ENCODE measurements at regions not wholly inside any gene's neighbourhood (a gene's known extent, or its start where the extent isn't known, plus 50 kb on each side); places are given as distances from the start of the nearest gene placed in this dataset.

DNA sequence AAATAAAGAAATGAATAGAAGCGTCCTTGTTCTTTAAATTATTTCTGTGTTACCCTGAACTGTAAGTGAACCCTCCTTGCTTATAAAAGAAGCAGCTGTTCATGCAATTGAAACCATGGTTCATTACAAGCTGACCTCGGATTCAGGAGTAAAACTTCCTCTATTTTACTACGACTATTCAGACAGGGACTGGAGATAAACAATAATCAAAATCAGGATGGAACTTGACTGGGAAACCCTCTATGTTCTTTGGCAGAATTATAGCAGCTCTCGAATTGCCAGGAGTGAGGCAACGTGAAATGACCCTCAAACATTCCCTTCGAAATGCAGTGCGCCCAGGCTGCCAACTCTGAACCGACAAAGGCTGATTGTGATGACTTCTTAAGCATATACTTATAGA lies 172.1 kb downstream of the CYP26A1 start:
- Histone ChIP-seq H3K79me2 (ENCODE audit: insufficient read depth, low read length) (no peaks in the 10 kb centered on the region), H3K9ac (ENCODE audit: low read depth, low read length, poor library complexity, severe bottlenecking) (no peak overlapping the region), H3F3A (ENCODE audit: low read depth) (no peaks in the 10 kb centered on the region), H3K4me3 (ENCODE audit: low read length, poor library complexity, severe bottlenecking) (no peak overlapping the region), H3K9me3 (ENCODE audit: insufficient read depth, low read depth, low read length) (no peaks in the 10 kb centered on the region), H3K4me1 (ENCODE audit: insufficient read depth, low read length, poor library complexity, severe bottlenecking) (no peaks in the 10 kb centered on the region), H3K4me2 (ENCODE audit: low read depth, low read length, poor library complexity, severe bottlenecking) (no peak overlapping the region), H3K36me3 (ENCODE audit: insufficient read depth, low read length) (no peaks in the 10 kb centered on the region), H4K20me1 (ENCODE audit: insufficient read depth, low read length, poor library complexity, severe bottlenecking) (no peaks in the 10 kb centered on the region), H2AFZ (ENCODE audit: low read length) (no peak overlapping the region), H3K9me2 (replicated peaks; ENCODE audit: low read depth, low read length) (no peaks in the 10 kb centered on the region), H3K27me3 (ENCODE audit: insufficient read depth, low read length, poor library complexity, severe bottlenecking) (no peaks in the 10 kb centered on the region)
- TF ChIP-seq, protein P1, sequence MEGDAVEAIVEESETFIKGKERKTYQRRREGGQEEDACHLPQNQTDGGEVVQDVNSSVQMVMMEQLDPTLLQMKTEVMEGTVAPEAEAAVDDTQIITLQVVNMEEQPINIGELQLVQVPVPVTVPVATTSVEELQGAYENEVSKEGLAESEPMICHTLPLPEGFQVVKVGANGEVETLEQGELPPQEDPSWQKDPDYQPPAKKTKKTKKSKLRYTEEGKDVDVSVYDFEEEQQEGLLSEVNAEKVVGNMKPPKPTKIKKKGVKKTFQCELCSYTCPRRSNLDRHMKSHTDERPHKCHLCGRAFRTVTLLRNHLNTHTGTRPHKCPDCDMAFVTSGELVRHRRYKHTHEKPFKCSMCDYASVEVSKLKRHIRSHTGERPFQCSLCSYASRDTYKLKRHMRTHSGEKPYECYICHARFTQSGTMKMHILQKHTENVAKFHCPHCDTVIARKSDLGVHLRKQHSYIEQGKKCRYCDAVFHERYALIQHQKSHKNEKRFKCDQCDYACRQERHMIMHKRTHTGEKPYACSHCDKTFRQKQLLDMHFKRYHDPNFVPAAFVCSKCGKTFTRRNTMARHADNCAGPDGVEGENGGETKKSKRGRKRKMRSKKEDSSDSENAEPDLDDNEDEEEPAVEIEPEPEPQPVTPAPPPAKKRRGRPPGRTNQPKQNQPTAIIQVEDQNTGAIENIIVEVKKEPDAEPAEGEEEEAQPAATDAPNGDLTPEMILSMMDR (conservative IDR thresholded peaks at IDR 0.05; ENCODE audit: low read length) = no peak
- no peak for TF ChIP-seq EZH2phosphoT487 (IDR thresholded peaks at IDR 0.05; ENCODE audit: borderline replicate concordance)

DNA sequence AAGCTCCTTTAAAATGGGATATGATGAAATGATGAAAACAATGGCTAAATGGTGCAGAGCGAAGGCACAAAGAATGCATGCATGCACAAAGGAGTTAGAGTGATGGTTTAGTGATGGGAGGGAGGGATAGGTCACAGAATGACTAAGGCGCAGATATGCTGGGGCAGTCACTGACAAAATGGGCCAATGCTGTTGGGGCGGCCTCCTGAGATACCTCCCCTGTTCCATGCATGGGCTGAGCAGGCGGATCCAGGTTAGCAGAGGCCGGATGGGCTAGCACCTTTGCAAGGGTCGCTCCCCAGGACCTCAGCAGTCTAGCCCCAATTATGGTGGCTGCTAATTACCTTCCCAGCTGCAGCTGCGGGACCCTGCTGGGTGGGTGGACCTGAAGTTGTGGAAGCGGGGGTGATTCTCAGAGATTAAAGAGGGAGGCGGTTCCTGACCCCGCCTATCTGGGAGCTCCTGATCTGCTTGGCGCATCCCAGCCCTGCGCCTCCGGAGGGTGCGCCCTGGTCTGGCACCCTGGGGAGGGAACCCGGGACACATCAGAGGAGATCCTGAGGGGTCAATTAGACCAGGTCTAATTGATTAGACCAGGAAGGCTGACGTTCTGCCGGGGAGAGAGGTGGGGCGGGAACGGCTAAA lies 175.0 kb downstream of the CYP26A1 start:
- Histone ChIP-seq H3F3A (ENCODE audit: low read depth) (no peaks in the 10 kb centered on the region), H3K9ac (ENCODE audit: low read depth, low read length, poor library complexity, severe bottlenecking) (no peak overlapping the region), H3K27me3 (ENCODE audit: insufficient read depth, low read length, poor library complexity, severe bottlenecking) (no peaks in the 10 kb centered on the region), H2AFZ (ENCODE audit: low read length) (no peak overlapping the region), H3K4me1 (ENCODE audit: insufficient read depth, low read length, poor library complexity, severe bottlenecking) (no peaks in the 10 kb centered on the region), H4K20me1 (ENCODE audit: insufficient read depth, low read length, poor library complexity, severe bottlenecking) (no peaks in the 10 kb centered on the region), H3K36me3 (ENCODE audit: insufficient read depth, low read length) (no peaks in the 10 kb centered on the region), H3K79me2 (ENCODE audit: insufficient read depth, low read length) (no peaks in the 10 kb centered on the region), H3K9me3 (ENCODE audit: insufficient read depth, low read depth, low read length) (no peaks in the 10 kb centered on the region), H3K4me3 (ENCODE audit: low read length, poor library complexity, severe bottlenecking) (no peak overlapping the region), H3K4me2 (ENCODE audit: low read depth, low read length, poor library complexity, severe bottlenecking) (no peak overlapping the region), H3K9me2 (replicated peaks; ENCODE audit: low read depth, low read length) (no peaks in the 10 kb centered on the region)
- no peak for TF ChIP-seq EZH2phosphoT487 (IDR thresholded peaks at IDR 0.05; ENCODE audit: borderline replicate concordance)
- TF ChIP-seq, protein P1 (conservative IDR thresholded peaks at IDR 0.05; ENCODE audit: low read length) = no peak

DNA sequence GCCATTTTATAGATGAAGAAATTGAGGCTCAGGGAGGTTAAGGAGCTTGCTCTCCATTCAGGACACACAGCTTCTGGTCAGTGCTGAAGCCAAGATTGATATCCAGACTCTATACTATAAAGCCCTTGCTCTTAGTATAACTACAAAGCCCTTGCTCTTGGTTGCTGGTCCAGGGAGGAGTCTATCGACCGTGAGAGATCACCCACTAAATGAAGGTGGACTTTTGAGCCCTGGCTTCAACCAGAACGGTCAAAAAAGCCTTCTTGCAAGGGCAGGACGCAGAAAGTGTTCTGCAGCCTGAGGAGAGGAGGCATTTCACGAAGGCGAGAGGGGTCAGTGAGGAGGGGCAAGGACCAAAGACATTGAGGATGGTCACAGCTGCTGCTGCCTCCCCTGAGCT lies 176.3 kb downstream of the CYP26A1 start:
- H2AFZ ChIP-seq (ENCODE audit: low read length) = no peak overlapping the region
- no peaks in the 10 kb centered on the region for H4K20me1 ChIP-seq (ENCODE audit: insufficient read depth, low read length, poor library complexity, severe bottlenecking)
- no peaks in the 10 kb centered on the region for H3K4me1 ChIP-seq (ENCODE audit: insufficient read depth, low read length, poor library complexity, severe bottlenecking)
- H3K9me2 ChIP-seq (replicated peaks; ENCODE audit: low read depth, low read length) = no peaks in the 10 kb centered on the region
- H3K4me3 ChIP-seq (ENCODE audit: low read length, poor library complexity, severe bottlenecking) = no peak overlapping the region
- no peak overlapping the region for H3K4me2 ChIP-seq (ENCODE audit: low read depth, low read length, poor library complexity, severe bottlenecking)
- H3F3A ChIP-seq (ENCODE audit: low read depth) = no peaks in the 10 kb centered on the region
- H3K79me2 ChIP-seq (ENCODE audit: insufficient read depth, low read length) = no peaks in the 10 kb centered on the region
- no peak for TF ChIP-seq EZH2phosphoT487 (IDR thresholded peaks at IDR 0.05; ENCODE audit: borderline replicate concordance)
- TF ChIP-seq, protein P1 (conservative IDR thresholded peaks at IDR 0.05; ENCODE audit: low read length) = no peak
- H3K27me3 ChIP-seq (ENCODE audit: insufficient read depth, low read length, poor library complexity, severe bottlenecking) = no peaks in the 10 kb centered on the region
- no peaks in the 10 kb centered on the region for H3K9me3 ChIP-seq (ENCODE audit: insufficient read depth, low read depth, low read length)
- H3K36me3 ChIP-seq (ENCODE audit: insufficient read depth, low read length) = no peaks in the 10 kb centered on the region
- H3K9ac ChIP-seq (ENCODE audit: low read depth, low read length, poor library complexity, severe bottlenecking) = no peak overlapping the region
